Activated B cell treated with CpG ODN at 0.5 μM for 24 hours (primary cell): ENCODE measurements at regions not wholly inside any gene's neighbourhood (a gene's known extent, or its start where the extent isn't known, plus 50 kb on each side); places are given as distances from the start of the nearest gene placed in this dataset.

Experiments
- ATAC-seq: fragments of 200-7000 bp; cut with Tn5 transposase; one replicate; pipeline ENCODE4 v1.10.0; 2021; ENCODE audit warnings: low read depth, mild to moderate bottlenecking, moderate library complexity
- CTCF ChIA-PET: fragments of 350-600 bp; sonication (Branson Sonifier 250); formaldehyde crosslinking; loops from one replicate; lab custom pipeline; 2021; ENCODE audit warnings: antibody characterized with exemption; lab: Charles Lee
- POLR2A ChIA-PET: fragments of 350-600 bp; sonication (Branson Sonifier 250); formaldehyde crosslinking; loops from one replicate; lab custom pipeline; 2021; ENCODE audit warnings: antibody characterized with exemption; lab: Charles Lee
- DNase-seq: peaks from one replicate; pipeline ENCODE4 v3.0.0; 2022
- H3K27ac Mint-ChIP-seq: one replicate; pipeline ENCODE4 v1.8.0; 2020; ENCODE audit warnings: mixed read lengths
- H3K27me3 Mint-ChIP-seq: one replicate; pipeline ENCODE4 v1.8.0; 2021; ENCODE audit warnings: mixed read lengths
- H3K36me3 Mint-ChIP-seq: one replicate; pipeline ENCODE4 v1.8.0; 2021; ENCODE audit warnings: low read depth, mixed read lengths
- H3K4me1 Mint-ChIP-seq: one replicate; pipeline ENCODE4 v1.8.0; 2021; ENCODE audit warnings: mixed read lengths
- H3K4me3 Mint-ChIP-seq: one replicate; pipeline ENCODE4 v1.8.0; 2020; ENCODE audit warnings: mild to moderate bottlenecking, mixed read lengths
- H3K9me3 Mint-ChIP-seq: one replicate; pipeline ENCODE4 v1.8.0; 2020; ENCODE audit warnings: mixed read lengths
- intact Hi-C: fragments of 100-400 bp; cut with micrococcal nuclease; formaldehyde crosslinking; loops from one replicate; pipeline ENCODE4 v1.15.1; 2024
- TF ChIP-seq, protein P1 (sequence below): fragments of 200-600 bp; IDR thresholded peaks from one replicate; pipeline ENCODE4 v1.8.0; 2022; ENCODE audit warnings: antibody characterized with exemption, mild to moderate bottlenecking

DNA sequence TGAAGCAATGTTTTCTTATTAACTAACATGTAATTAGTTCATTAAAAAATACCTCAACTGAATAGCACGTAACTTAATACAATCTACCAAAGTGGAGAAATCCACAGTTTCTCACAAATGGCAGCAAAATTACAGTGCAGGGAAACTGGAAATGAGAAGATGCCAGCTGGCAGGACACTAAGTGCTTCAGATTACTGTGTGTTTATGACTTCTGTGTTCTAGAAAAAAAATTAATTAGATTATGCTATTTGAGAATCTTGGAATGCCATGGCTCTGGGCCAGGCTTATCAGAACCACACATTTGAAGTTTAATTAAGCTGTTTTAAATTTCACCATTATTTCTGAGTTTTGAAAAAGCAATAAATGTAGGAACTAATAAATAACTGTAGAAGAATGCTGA is 357.6 kb downstream of the TGFB2 start:
- ChIA-PET POLR2A (no interaction called here), CTCF (no interaction called here)
- DNase-seq: no peak
- Mint-ChIP-seq H3K27me3 (no peaks in the 10 kb centered on the region), H3K27ac (no peak overlapping the region), H3K9me3 (no peaks in the 10 kb centered on the region), H3K4me3 (no peak overlapping the region), H3K36me3 (no peaks in the 10 kb centered on the region), H3K4me1 (no peaks in the 10 kb centered on the region)
- ATAC-seq: no peak
- TF ChIP-seq, protein P1, sequence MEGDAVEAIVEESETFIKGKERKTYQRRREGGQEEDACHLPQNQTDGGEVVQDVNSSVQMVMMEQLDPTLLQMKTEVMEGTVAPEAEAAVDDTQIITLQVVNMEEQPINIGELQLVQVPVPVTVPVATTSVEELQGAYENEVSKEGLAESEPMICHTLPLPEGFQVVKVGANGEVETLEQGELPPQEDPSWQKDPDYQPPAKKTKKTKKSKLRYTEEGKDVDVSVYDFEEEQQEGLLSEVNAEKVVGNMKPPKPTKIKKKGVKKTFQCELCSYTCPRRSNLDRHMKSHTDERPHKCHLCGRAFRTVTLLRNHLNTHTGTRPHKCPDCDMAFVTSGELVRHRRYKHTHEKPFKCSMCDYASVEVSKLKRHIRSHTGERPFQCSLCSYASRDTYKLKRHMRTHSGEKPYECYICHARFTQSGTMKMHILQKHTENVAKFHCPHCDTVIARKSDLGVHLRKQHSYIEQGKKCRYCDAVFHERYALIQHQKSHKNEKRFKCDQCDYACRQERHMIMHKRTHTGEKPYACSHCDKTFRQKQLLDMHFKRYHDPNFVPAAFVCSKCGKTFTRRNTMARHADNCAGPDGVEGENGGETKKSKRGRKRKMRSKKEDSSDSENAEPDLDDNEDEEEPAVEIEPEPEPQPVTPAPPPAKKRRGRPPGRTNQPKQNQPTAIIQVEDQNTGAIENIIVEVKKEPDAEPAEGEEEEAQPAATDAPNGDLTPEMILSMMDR: no peak
- intact Hi-C loops: no loop called here

DNA sequence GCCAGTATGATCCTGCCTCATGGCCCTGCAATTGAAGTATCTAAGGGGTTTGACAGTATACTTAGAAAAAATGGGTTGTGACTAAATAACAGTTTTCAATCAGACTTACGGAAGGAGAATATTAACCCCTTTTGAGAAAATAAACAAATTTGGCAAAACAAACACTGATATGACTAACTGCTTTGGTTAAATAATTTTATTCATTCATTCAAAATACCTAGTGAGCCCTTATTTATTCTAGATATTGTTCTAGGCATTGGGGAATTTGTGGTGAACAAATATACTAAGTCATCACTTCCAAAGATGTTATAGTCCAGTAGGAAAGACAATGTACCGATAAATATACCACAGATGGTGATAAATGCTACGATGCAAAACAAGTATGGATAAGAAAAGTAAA is 358.7 kb downstream of the TGFB2 start:
- ChIA-PET POLR2A (no interaction called here), CTCF (no interaction called here)
- H3K27ac Mint-ChIP-seq: no peak overlapping the region
- no peak for ATAC-seq
- H3K4me1 Mint-ChIP-seq: no peaks in the 10 kb centered on the region
- H3K4me3 Mint-ChIP-seq: no peak overlapping the region
- DNase-seq: no peak
- H3K36me3 Mint-ChIP-seq: no peaks in the 10 kb centered on the region
- intact Hi-C loops: no loop called here
- TF ChIP-seq, protein P1: no peak
- H3K27me3 Mint-ChIP-seq: no peaks in the 10 kb centered on the region
- H3K9me3 Mint-ChIP-seq: no peaks in the 10 kb centered on the region

DNA sequence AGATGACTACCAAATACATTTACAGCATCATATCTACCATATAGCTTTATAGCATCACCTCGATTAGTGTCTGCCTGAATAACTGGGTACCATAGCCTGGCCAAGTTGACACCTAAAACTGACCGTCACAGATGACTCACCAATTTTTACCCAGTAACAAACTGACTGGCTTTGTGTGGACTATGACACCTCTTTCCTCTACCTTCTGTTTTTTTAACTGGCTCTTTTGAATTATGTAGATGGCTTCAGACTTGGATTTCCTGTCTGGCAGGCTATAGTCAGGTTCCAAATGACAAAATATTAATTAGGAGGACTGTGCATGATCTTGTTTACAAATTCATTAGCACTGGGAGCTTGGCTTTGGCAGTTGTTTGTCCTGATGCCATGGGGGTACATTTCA is 360.3 kb downstream of the TGFB2 start:
- DNase-seq (no peak), ATAC-seq (no peak)
- Mint-ChIP-seq H3K36me3 (no peaks in the 10 kb centered on the region), H3K9me3 (no peaks in the 10 kb centered on the region), H3K4me1 (no peaks in the 10 kb centered on the region), H3K27me3 (peaks cover 2% of the 10 kb centered on the region), H3K4me3 (no peak overlapping the region), H3K27ac (no peak overlapping the region)
- intact Hi-C loops: no loop called here
- TF ChIP-seq, protein P1: no peak
- ChIA-PET CTCF (no interaction called here), POLR2A (no interaction called here)

DNA sequence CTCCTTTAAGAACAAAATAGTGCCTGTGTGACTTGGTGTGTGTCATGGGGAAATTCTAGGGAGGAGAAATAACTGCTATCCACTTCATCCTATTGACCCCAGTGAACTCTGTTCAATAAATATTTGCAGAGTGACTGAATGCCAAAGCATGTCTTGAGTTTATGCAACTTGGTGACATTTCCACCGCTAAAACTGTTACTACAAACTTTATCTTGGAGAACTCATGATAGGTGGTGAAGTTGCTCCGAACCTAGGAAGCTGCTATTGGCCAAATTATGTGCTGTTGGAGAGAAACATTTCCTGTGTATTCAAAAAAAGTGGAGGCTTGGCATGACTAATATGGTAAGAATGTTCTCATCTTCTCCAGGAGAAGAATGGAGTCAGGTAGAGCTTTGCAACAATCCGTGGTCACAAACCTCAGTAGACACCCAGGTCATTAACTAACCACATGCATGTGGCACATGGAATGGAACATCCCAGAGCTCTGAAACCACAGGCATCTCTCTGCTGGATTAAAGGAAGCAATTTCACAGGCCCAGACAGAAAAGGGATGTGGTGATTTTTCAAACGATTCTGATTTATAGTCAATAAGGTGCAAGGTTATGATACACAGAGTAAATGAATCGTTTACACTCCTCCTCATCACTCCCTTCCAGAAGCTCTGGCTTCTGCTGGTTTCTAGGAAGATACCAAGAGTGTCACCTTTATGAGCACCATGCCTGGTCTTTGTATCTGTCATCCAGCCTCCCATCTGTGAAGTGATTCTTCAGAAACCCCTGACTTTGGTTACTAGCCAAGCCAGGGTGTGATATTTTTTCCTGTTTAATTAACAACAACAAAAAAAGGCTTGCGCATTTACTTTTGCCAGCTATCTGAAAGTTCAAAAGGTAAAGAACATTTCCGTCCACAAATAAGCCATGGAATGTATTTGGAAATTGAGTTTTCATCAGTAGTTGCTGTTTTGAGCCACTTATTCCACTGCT is 361.1 kb downstream of the TGFB2 start:
- Mint-ChIP-seq H3K4me3 (no peak overlapping the region), H3K9me3 (no peaks in the 10 kb centered on the region), H3K27ac (no peak overlapping the region), H3K4me1 (no peaks in the 10 kb centered on the region), H3K27me3 (peaks cover 2% of the 10 kb centered on the region), H3K36me3 (no peaks in the 10 kb centered on the region)
- TF ChIP-seq, protein P1: no peak
- DNase-seq (no peak), ATAC-seq (no peak)
- intact Hi-C loops: no loop called here
- POLR2A ChIA-PET: no interaction called here
- CTCF ChIA-PET: no interaction called here

DNA sequence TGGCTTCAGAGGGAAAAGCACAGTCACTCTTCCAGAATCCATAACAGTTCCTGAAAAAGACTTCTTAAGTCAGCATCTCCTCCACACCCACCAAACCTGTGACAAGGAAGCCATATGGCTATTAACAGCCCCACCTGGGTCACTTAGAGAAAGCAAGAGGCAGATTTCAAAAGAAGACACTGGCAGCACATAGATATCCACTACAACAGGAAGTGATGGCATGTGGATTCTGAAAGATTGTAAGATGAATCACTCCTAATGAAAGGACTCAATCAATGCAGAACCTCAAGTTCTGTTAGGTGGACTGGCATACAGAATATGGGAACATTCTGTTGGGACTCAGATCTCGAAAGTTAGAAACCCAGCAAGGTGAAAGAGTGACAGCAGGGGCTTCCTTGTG is 365.9 kb downstream of the TGFB2 start:
- intact Hi-C loops: no loop called here

More for the DNA sequence above, 365.9 kb downstream of the TGFB2 start:
- no peak for DNase-seq
- Mint-ChIP-seq H3K36me3 (no peaks in the 10 kb centered on the region), H3K27ac (no peak overlapping the region), H3K4me1 (no peaks in the 10 kb centered on the region), H3K27me3 (peaks cover 2% of the 10 kb centered on the region), H3K9me3 (peaks cover 2% of the 10 kb centered on the region), H3K4me3 (no peak overlapping the region)
- CTCF ChIA-PET: no interaction called here
- POLR2A ChIA-PET: no interaction called here
- ATAC-seq: no peak
- TF ChIP-seq, protein P1: no peak
